Prostate gland (tissue), 2 donors: ENCODE measurements at regions not wholly inside any gene's neighbourhood (a gene's known extent, or its start where the extent isn't known, plus 50 kb on each side); places are given as distances from the start of the nearest gene placed in this dataset.

Experiments
- POLR2A ChIP-seq: fragments of 450-650 bp; IDR thresholded peaks from one replicate; pipeline ENCODE4 v1.6.1; 2016; ENCODE audit warnings: antibody characterized with exemption, mild to moderate bottlenecking
- TF ChIP-seq, protein P1 (sequence below), 4 experiments: fragments of 200-600 bp in 2 of 4; fragments of 450-650 bp in 2 of 4; sonication (generic) in 2 of 4; IDR thresholded peaks; 1 replicate in 3 of 4; 2 replicates in 1 of 4; pipeline ENCODE4 v1.5.1; 2016 to 2019; ENCODE audit warnings: antibody characterized with exemption in 4 of 4, mild to moderate bottlenecking in 2 of 4, moderate library complexity in 2 of 4

DNA sequence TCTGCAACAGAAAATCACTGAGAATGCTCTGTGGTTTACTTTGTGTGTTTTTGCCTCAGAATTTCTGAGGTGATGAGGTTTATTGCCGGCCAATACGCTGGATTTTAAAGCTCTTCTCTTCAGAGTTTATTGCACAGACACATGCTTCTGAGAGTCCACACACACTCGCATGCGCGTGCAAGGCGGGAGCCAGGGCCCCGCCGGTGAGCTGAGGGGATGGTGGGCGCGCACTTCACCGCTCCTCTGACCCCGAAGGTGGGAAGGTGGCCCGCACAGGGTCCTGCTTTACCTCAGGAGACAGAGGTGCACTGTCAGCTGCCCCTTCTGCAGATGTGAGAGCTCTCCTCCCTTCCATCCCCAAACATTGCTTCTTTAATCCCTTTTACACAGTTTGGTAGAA, 158.4 kb upstream of the MAGI3 start:
- TF ChIP-seq, protein P1, sequence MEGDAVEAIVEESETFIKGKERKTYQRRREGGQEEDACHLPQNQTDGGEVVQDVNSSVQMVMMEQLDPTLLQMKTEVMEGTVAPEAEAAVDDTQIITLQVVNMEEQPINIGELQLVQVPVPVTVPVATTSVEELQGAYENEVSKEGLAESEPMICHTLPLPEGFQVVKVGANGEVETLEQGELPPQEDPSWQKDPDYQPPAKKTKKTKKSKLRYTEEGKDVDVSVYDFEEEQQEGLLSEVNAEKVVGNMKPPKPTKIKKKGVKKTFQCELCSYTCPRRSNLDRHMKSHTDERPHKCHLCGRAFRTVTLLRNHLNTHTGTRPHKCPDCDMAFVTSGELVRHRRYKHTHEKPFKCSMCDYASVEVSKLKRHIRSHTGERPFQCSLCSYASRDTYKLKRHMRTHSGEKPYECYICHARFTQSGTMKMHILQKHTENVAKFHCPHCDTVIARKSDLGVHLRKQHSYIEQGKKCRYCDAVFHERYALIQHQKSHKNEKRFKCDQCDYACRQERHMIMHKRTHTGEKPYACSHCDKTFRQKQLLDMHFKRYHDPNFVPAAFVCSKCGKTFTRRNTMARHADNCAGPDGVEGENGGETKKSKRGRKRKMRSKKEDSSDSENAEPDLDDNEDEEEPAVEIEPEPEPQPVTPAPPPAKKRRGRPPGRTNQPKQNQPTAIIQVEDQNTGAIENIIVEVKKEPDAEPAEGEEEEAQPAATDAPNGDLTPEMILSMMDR (IDR thresholded peaks at IDR 0.05) = no peak
- no peak for TF ChIP-seq POLR2A
